Dedifferentiated amniotic fluid mesenchymal stem cell (primary cell): ENCODE measurements at regions not wholly inside any gene's neighbourhood (a gene's known extent, or its start where the extent isn't known, plus 50 kb on each side); places are given as distances from the start of the nearest gene placed in this dataset.
"Not testable (repeated sequence)": the region's sequence is repeated elsewhere in the genome, so short reads cannot be mapped to it uniquely, and the experiment has no call there.

ENCODE experiments used
- DNase-seq: peaks from one replicate; pipeline ENCODE4 v3.0.0-alpha.2; 2016; ENCODE audit errors: extremely low spot score

- DNase-seq, result no peak
Observed at GRCh38 chrX:25640276-25640675, 497.9 kb upstream of the MAGEB18 start.

GRCh38 chrX:25646156-25646555 is 492.0 kb upstream of the MAGEB18 start:
- no peak for DNase-seq

GRCh38 chrX:25648790-25649189 is 489.4 kb upstream of the MAGEB18 start:
- DNase-seq, result no peak

GRCh38 chrX:25650216-25650820 is 487.8 kb upstream of the MAGEB18 start:
- DNase-seq, result no peak

- DNase-seq, result no peak
Observed at GRCh38 chrX:25659317-25659716, 478.8 kb upstream of the MAGEB18 start.

GRCh38 chrX:25663701-25664100 is 474.4 kb upstream of the MAGEB18 start:
- no peak for DNase-seq

GRCh38 chrX:25665431-25665830 is 472.7 kb upstream of the MAGEB18 start:
- DNase-seq, result no peak

GRCh38 chrX:25667681-25668080 is 470.5 kb upstream of the MAGEB18 start:
- DNase-seq, result no peak

GRCh38 chrX:25674776-25675175 is 463.4 kb upstream of the MAGEB18 start:
- DNase-seq, result no peak

GRCh38 chrX:25701876-25702275 is 436.3 kb upstream of the MAGEB18 start:
- DNase-seq, result no peak

- no peak for DNase-seq
Observed at GRCh38 chrX:25717122-25717521, 421.0 kb upstream of the MAGEB18 start.

GRCh38 chrX:25721564-25721963 is 416.6 kb upstream of the MAGEB18 start:
- DNase-seq, result no peak

- DNase-seq, result no peak
Observed at GRCh38 chrX:25726539-25726938, 411.6 kb upstream of the MAGEB18 start.

- no peak for DNase-seq
Observed at GRCh38 chrX:25733148-25733547, 405.0 kb upstream of the MAGEB18 start.

- DNase-seq, result no peak
Observed at GRCh38 chrX:25737540-25737939, 400.6 kb upstream of the MAGEB18 start.

GRCh38 chrX:25742334-25742733 is 395.8 kb upstream of the MAGEB18 start:
- no peak for DNase-seq

- DNase-seq, result no peak
Observed at GRCh38 chrX:25754399-25754798, 383.7 kb upstream of the MAGEB18 start.

- DNase-seq, result no peak
Observed at GRCh38 chrX:25755194-25755593, 382.9 kb upstream of the MAGEB18 start.

- no peak for DNase-seq
Observed at GRCh38 chrX:25762656-25763055, 375.5 kb upstream of the MAGEB18 start.

GRCh38 chrX:25771853-25772252 is 366.3 kb upstream of the MAGEB18 start:
- not testable (repeated sequence) for DNase-seq

GRCh38 chrX:25797796-25798195 is 340.3 kb upstream of the MAGEB18 start:
- DNase-seq, result not testable (repeated sequence)

- DNase-seq, result no peak
Observed at GRCh38 chrX:25805744-25806143, 332.4 kb upstream of the MAGEB18 start.

- no peak for DNase-seq
Observed at GRCh38 chrX:25807022-25807421, 331.1 kb upstream of the MAGEB18 start.

GRCh38 chrX:25810202-25810601 is 327.9 kb upstream of the MAGEB18 start:
- DNase-seq, result no peak
